HCT116 (cell line): ENCODE measurements at regions not wholly inside any gene's neighbourhood (a gene's known extent, or its start where the extent isn't known, plus 50 kb on each side); places are given as distances from the start of the nearest gene placed in this dataset.

Source experiments
- ATAC-seq: fragments of 200-7000 bp; cut with Tn5 transposase; 2 replicates; pipeline ENCODE4 v1.9.1; 2020; ENCODE audit warnings: mild to moderate bottlenecking, moderate library complexity
- BruUV-seq: library from RNA; stranded (reverse); fragments of 400-500 nt; replicated peaks from 2 replicates; lab custom pipeline; 2021; lab: Mats Ljungman, UMichigan
- CTCF ChIA-PET: fragments of 300-600 bp; sonication (Branson Sonifier 250); formaldehyde crosslinking; loops from one replicate; lab custom pipeline; 2021; ENCODE audit warnings: antibody characterized with exemption; lab: Charles Lee
- POLR2A ChIA-PET: fragments of 300-600, 350-600 bp; sonication (Branson Sonifier 250); formaldehyde crosslinking; loops from one replicate; lab custom pipeline; 2021; ENCODE audit warnings: antibody characterized with exemption; lab: Charles Lee
- RAD21 ChIA-PET, 2 experiments: fragments of 300-600 bp; sonication (Branson Sonifier 250); formaldehyde crosslinking; loops; one replicate each; lab custom pipeline; 2023; ENCODE audit warnings: low total read pairs in 2 of 2; ENCODE audit not compliant: uncharacterized antibody in 2 of 2, unreplicated experiment in 2 of 2, low non-redundant PET in 1 of 2; lab: Charles Lee
- DNase-seq: peaks from one replicate; pipeline ENCODE4 v3.0.0-alpha.2; 2010; ENCODE audit warnings: low read depth, low spot score
- H2AFZ ChIP-seq: fragments of 200-600 bp; shearing (Covaris generic), sonication (generic); 2 replicates; pipeline ENCODE4 v1.6.1; 2017; ENCODE audit warnings: low read depth, mixed run types, mixed read lengths, antibody characterized with exemption, low read length; ENCODE audit not compliant: poor library complexity, severe bottlenecking
- H3K27ac ChIP-seq: 2 replicates; pipeline ENCODE4 v1.5.1; 2012; ENCODE audit warnings: low read depth, low read length
- H3K27me3 ChIP-seq: fragments of 200-600 bp; sonication (generic); 2 replicates; pipeline ENCODE4 v1.6.1; 2016; ENCODE audit warnings: mixed run types, low read length, mixed read lengths; ENCODE audit not compliant: insufficient read depth
- H3K36me3 ChIP-seq, 2 experiments: fragments of 200-500 bp in 1 of 2; fragments of 200-600 bp in 1 of 2; sonication (Bioruptor generic) in 1 of 2; sonication (generic) in 1 of 2; 2 replicates each; pipeline versions ENCODE4 v1.5.1 to v1.6.1; 2014 to 2016; ENCODE audit warnings: low read length in 2 of 2, inconsistent platforms in 1 of 2, mixed read lengths in 1 of 2, mixed run types in 1 of 2; ENCODE audit not compliant: insufficient read depth in 2 of 2, control insufficient read depth in 1 of 2
- H3K4me1 ChIP-seq, 2 experiments: fragments of 200-600 bp in 1 of 2; sonication (generic) in 1 of 2; 2 replicates each; pipeline versions ENCODE4 v1.5.1 to v1.6.1; 2012 to 2017; ENCODE audit warnings: low read length in 2 of 2, inconsistent platforms in 1 of 2, mild to moderate bottlenecking in 1 of 2, mixed read lengths in 1 of 2, mixed run types in 1 of 2, moderate library complexity in 1 of 2; ENCODE audit not compliant: insufficient read depth in 2 of 2, control insufficient read depth in 1 of 2
- H3K4me2 ChIP-seq: fragments of 200-600 bp; sonication (generic); 2 replicates; pipeline ENCODE4 v1.6.1; 2017; ENCODE audit warnings: mixed run types, low read length, mixed read lengths
- H3K4me3 ChIP-seq, 2 experiments: fragments of 200-600 bp in 1 of 2; sonication (generic) in 1 of 2; replicated peaks in 1 of 2; 2 replicates each; pipeline ENCODE4 v1.5.1; 2011 to 2016; ENCODE audit warnings: low read length in 2 of 2, control low read depth in 1 of 2, low read depth in 1 of 2, mild to moderate bottlenecking in 1 of 2, mixed read lengths in 1 of 2, mixed run types in 1 of 2
- H3K79me2 ChIP-seq: fragments of 200-600 bp; sonication (generic); 2 replicates; pipeline ENCODE4 v1.6.1; 2017; ENCODE audit warnings: mild to moderate bottlenecking, mixed run types, low read length, moderate library complexity, mixed read lengths; ENCODE audit not compliant: insufficient read depth
- H3K9ac ChIP-seq: fragments of 200-600 bp; sonication (generic); 2 replicates; pipeline ENCODE4 v1.6.1; 2016; ENCODE audit warnings: low read length, mixed read lengths
- H3K9me2 ChIP-seq: fragments of 200-600 bp; sonication (generic), shearing (Covaris generic); 2 replicates; pipeline ENCODE4 v1.6.1; 2017; ENCODE audit warnings: mixed run types, mild to moderate bottlenecking, moderate library complexity; ENCODE audit not compliant: insufficient read depth
- H3K9me3 ChIP-seq, 2 experiments: fragments of 200-500 bp in 1 of 2; fragments of 200-600 bp in 1 of 2; sonication (Bioruptor generic) in 1 of 2; sonication (generic) in 1 of 2; 2 replicates each; pipeline ENCODE4 v1.6.1; 2014 to 2017; ENCODE audit warnings: low read length in 2 of 2, mixed read lengths in 2 of 2, inconsistent platforms in 1 of 2, low read depth in 1 of 2, mild to moderate bottlenecking in 1 of 2, mixed run types in 1 of 2, moderate library complexity in 1 of 2; ENCODE audit not compliant: control insufficient read depth in 1 of 2, insufficient read depth in 1 of 2
- H4K20me1 ChIP-seq: fragments of 200-600 bp; sonication (generic), shearing (Covaris generic); 2 replicates; pipeline ENCODE4 v1.6.1; 2017; ENCODE audit warnings: mixed run types, mild to moderate bottlenecking, moderate library complexity; ENCODE audit not compliant: insufficient read depth
- ATF3 ChIP-seq: IDR thresholded peaks from 2 replicates; pipeline ENCODE4 v1.6.1; 2012
- CBX3 ChIP-seq: IDR thresholded peaks from 2 replicates; pipeline ENCODE4 v1.6.1; 2012; ENCODE audit warnings: low read depth
- CEBPB ChIP-seq: IDR thresholded peaks from 2 replicates; pipeline ENCODE4 v1.6.1; 2012; ENCODE audit warnings: low read depth
- CTCF ChIP-seq, 3 experiments: fragments of 200-600 bp in 1 of 3; sonication (generic) in 1 of 3; IDR thresholded peaks in 2 of 3; conservative IDR thresholded peaks in 1 of 3; 2 replicates each; pipeline ENCODE4 v1.5.1; 2012 to 2017; ENCODE audit warnings: low read depth in 2 of 3, low read length in 2 of 3, antibody characterized with exemption in 1 of 3, borderline replicate concordance in 1 of 3, control low read depth in 1 of 3, mild to moderate bottlenecking in 1 of 3, mixed read lengths in 1 of 3, mixed run types in 1 of 3, moderate library complexity in 1 of 3; ENCODE audit not compliant: insufficient read depth in 1 of 3
- EGR1 ChIP-seq: IDR thresholded peaks from 2 replicates; pipeline ENCODE4 v1.6.1; 2012; ENCODE audit warnings: low read depth
- ELF1 ChIP-seq: IDR thresholded peaks from 2 replicates; pipeline ENCODE4 v1.6.1; 2012; ENCODE audit warnings: low read depth, borderline replicate concordance
- EZH2 ChIP-seq: fragments of 200-600 bp; sonication (generic); IDR thresholded peaks from 2 replicates; pipeline ENCODE4 v1.6.1; 2017; ENCODE audit warnings: antibody characterized with exemption, mixed run types
- EZH2phosphoT487 ChIP-seq: fragments of 200-600 bp; IDR thresholded peaks from 2 replicates; pipeline ENCODE4 v1.6.1; 2018; ENCODE audit warnings: antibody characterized with exemption, borderline replicate concordance
- FOSL1 ChIP-seq: IDR thresholded peaks from 2 replicates; pipeline ENCODE4 v1.6.1; 2012; ENCODE audit warnings: low read depth
- JUND ChIP-seq: IDR thresholded peaks from 2 replicates; pipeline ENCODE4 v1.6.1; 2012
- MAX ChIP-seq: IDR thresholded peaks from 2 replicates; pipeline ENCODE4 v1.6.1; 2012
- POLR2A ChIP-seq: IDR thresholded peaks from 2 replicates; pipeline ENCODE4 v1.7.0; 2011; ENCODE audit warnings: borderline replicate concordance; ENCODE audit not compliant: insufficient read depth, insufficient read length; ENCODE audit errors: extremely low read depth
- REST ChIP-seq: IDR thresholded peaks from 2 replicates; pipeline ENCODE4 v1.6.1; 2012; ENCODE audit warnings: low read depth
- SIN3A ChIP-seq: IDR thresholded peaks from 2 replicates; pipeline ENCODE4 v1.6.1; 2012; ENCODE audit warnings: low read depth
- SP1 ChIP-seq: IDR thresholded peaks from 2 replicates; pipeline ENCODE4 v1.6.1; 2012; ENCODE audit warnings: low read depth
- SRF ChIP-seq: IDR thresholded peaks from 2 replicates; pipeline ENCODE4 v1.6.1; 2012; ENCODE audit warnings: low read depth
- TCF7L2 ChIP-seq: IDR thresholded peaks from 2 replicates; pipeline ENCODE4 v1.7.0; 2011; ENCODE audit warnings: borderline replicate concordance, inconsistent platforms; ENCODE audit not compliant: insufficient read depth, insufficient read length; ENCODE audit errors: extremely low read depth
- YY1 ChIP-seq: IDR thresholded peaks from 2 replicates; pipeline ENCODE4 v1.6.1; 2011; ENCODE audit warnings: low read length, low read depth, moderate library complexity, mild to moderate bottlenecking; ENCODE audit not compliant: insufficient replicate concordance; ENCODE audit errors: extremely low read depth
- ZFX ChIP-seq: fragments of 450-650 bp; IDR thresholded peaks from 2 replicates; pipeline ENCODE4 v1.6.1; 2017
- ZNF274 ChIP-seq: fragments of 200-500 bp; sonication (Bioruptor generic); IDR thresholded peaks from 2 replicates; pipeline ENCODE4 v1.6.1; 2014; ENCODE audit warnings: mild to moderate bottlenecking, low read depth, low read length, inconsistent platforms
- intact Hi-C: fragments of 100-400 bp; cut with micrococcal nuclease; formaldehyde crosslinking; loops from 2 replicates; pipeline ENCODE4 v1.10.0; 2022

GRCh38 chr4:18203966-18204365 is 182.4 kb upstream of the LCORL start:
- Histone ChIP-seq H3K36me3 (no peaks in the 10 kb centered on the region), H3K9me2 (no peaks in the 10 kb centered on the region), H4K20me1 (no peaks in the 10 kb centered on the region), H3K27ac (no peak overlapping the region), H3K27me3 (no peaks in the 10 kb centered on the region; the same call in 1 of the 2 replicates), H3K4me3 (no peak overlapping the region), H3K4me2 (no peak overlapping the region), H3K79me2 (no peaks in the 10 kb centered on the region), H2AFZ (no peak overlapping the region), H3K4me1 (no peaks in the 10 kb centered on the region), H3K9ac (no peak overlapping the region), H3K9me3 (no peaks in the 10 kb centered on the region)
- TF ChIP-seq REST (no peak), TCF7L2 (no peak), CTCF (IDR thresholded peaks at IDR 0.05 in 2 of 3, conservative IDR thresholded peaks at IDR 0.05 in 1 of 3; ENCODE audit: borderline replicate concordance in 1 of 3, insufficient read depth in 1 of 3, low read depth in 2 of 3, low read length in 2 of 3) (no peak), MAX (no peak), SIN3A (no peak), FOSL1 (no peak), SP1 (no peak), JUND (no peak), ZNF274 (no peak), POLR2A (no peak), EZH2 (no peak), EZH2phosphoT487 (no peak), SRF (no peak), ELF1 (no peak), YY1 (no peak), CEBPB (no peak), CBX3 (no peak), EGR1 (no peak), ZFX (no peak), ATF3 (no peak)
- ChIA-PET RAD21 (no interaction called here), CTCF (no interaction called here), POLR2A (no interaction called here)
- ATAC-seq: no peak
- no peak for DNase-seq
- intact Hi-C loops: no loop called here
- BruUV-seq: no TSS peak
